ENCODE measurements at regions not wholly inside any gene's neighbourhood (a gene's known extent, or its start where the extent isn't known, plus 50 kb on each side); places are given as distances from the start of the nearest gene placed in this dataset.
"Not testable (repeated sequence)": the region's sequence is repeated elsewhere in the genome, so short reads cannot be mapped to it uniquely, and the experiment has no call there.

DNA sequence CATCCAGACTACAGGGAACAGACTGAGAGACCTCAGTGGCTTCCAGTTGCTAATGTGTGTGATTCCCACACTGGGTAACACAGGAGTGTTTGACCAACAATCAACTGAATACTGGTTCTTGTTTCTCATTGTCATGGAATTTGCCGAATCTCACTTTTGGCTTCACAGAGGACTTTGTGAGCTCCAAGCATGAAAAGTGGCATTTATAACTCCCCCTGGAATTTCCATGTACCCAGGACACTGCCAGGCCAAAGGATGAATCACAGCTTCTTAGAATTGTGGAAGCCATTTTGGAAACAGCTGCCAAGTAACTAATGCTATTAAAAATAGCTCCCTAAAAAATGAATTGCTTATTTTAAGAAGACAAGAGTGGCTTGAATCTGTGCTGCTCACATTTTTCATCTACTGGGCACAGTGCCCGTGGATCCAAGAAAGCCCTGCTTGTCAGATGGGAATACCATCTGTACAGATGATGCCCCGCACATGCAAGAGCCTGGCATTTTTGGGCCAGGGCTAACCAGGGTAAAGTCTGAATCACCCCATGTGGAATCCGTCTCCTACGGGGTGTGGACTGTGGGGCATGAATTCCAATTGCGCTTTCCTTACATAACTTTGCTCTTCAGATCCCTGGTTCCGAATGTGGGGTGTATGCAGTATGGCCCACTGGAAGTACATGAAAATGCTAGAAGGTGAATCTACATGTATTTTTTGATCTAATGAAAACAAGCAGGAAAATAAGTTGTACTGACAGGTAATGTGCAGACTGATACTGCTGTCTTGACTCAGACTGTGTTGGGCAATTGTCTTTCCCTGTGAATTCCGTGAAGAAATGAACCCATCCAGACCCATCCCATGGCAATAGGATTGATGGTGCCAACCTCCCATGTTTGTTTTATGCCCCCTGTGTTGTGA lies 487.3 kb downstream of the SIPA1L2 start:
- Histone ChIP-seq H3K27me3 (no peaks in the 10 kb centered on the region), H3K9me3 (peaks cover 0 to 4% (median 0%) of the 10 kb centered on the region in 3 donors), H3K4me1 (peaks cover 0 to 14% (median 5%) of the 10 kb centered on the region in 3 donors), H3K27ac (peak overlapping the region; percentile 49 to 75 (median 72)), H3K36me3 (no peaks in the 10 kb centered on the region), H3K4me3 (no peak overlapping the region)
- 32 to 42% methylated on average over 8 of the region's 8 CpGs for WGBS, 2 donors (ENCODE audit: low coverage in 1 of 2)
- ATAC-seq = peak; percentile 92
- TF ChIP-seq POLR2A (IDR thresholded peaks at IDR 0.05) (no peak), EP300 (IDR thresholded peaks at IDR 0.05) (no peak), POLR2AphosphoS5 (IDR thresholded peaks at IDR 0.05) (peak; percentile 98)

GRCh38 chr1:232141167-232141448 lies 488.8 kb downstream of the SIPA1L2 start:
- peaks cover 0 to 14% (median 5%) of the 10 kb centered on the region in 3 donors for H3K4me1 ChIP-seq
- H3K4me3 ChIP-seq, H3K9me3 ChIP-seq, H3K36me3 ChIP-seq, ATAC-seq, H3K27me3 ChIP-seq, H3K27ac ChIP-seq: not testable (repeated sequence)
- 100% methylated on average over 1 of the region's 5 CpGs; no CpG with 5 or more reads in 1 of the 2 donors for WGBS, 2 donors (ENCODE audit: low coverage in 1 of 2)

DNA sequence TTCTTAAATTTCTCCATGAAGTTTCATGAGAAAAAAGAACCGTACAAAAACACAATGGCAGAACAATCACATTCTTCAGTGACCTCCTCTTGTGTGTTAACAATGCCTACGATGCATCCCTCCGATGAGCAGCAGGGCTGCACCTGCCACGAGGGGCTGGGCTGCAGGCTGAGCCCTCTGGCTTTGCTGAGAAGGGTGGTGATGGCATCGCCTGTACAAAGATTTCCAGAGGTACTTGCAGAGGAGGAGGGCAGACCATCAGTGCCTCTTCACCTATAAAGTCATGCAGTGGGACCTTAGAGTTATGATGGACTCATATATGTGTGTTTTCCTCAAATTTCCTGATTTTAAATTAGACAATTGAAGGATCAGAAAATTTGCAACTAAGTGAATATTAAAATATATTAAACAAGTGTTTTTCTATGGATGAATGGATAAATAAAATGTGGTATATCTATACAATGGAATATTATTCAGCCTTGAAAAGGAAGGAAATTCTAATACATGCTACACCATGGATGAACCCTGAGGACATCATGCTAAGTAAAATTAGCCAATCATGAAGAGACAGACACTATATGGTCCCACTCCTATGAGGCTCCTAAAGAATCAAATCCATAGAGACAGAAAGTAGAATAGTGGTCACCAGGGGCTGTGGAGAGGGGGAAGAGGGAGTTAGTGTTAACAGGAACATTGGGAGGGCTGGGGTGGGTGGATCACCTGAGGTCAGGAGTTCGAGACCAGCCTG lies 489.3 kb downstream of the SIPA1L2 start:
- ATAC-seq = no peak
- Histone ChIP-seq H3K27ac (no peak overlapping the region), H3K9me3 (peaks cover 0 to 4% (median 0%) of the 10 kb centered on the region in 3 donors), H3K36me3 (no peaks in the 10 kb centered on the region), H3K4me3 (no peak overlapping the region), H3K27me3 (no peaks in the 10 kb centered on the region), H3K4me1 (peaks cover 0 to 14% (median 5%) of the 10 kb centered on the region in 3 donors)
- WGBS, 2 donors (ENCODE audit: low coverage in 1 of 2) = 61% methylated on average over 3 to 5 of the region's 6 CpGs
- TF ChIP-seq, protein P1, sequence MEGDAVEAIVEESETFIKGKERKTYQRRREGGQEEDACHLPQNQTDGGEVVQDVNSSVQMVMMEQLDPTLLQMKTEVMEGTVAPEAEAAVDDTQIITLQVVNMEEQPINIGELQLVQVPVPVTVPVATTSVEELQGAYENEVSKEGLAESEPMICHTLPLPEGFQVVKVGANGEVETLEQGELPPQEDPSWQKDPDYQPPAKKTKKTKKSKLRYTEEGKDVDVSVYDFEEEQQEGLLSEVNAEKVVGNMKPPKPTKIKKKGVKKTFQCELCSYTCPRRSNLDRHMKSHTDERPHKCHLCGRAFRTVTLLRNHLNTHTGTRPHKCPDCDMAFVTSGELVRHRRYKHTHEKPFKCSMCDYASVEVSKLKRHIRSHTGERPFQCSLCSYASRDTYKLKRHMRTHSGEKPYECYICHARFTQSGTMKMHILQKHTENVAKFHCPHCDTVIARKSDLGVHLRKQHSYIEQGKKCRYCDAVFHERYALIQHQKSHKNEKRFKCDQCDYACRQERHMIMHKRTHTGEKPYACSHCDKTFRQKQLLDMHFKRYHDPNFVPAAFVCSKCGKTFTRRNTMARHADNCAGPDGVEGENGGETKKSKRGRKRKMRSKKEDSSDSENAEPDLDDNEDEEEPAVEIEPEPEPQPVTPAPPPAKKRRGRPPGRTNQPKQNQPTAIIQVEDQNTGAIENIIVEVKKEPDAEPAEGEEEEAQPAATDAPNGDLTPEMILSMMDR (IDR thresholded peaks at IDR 0.05) = no peak
- TF ChIP-seq POLR2AphosphoS5 (IDR thresholded peaks at IDR 0.05) (no peak), POLR2A (IDR thresholded peaks at IDR 0.05) (no peak), EP300 (IDR thresholded peaks at IDR 0.05) (no peak)

- WGBS, 2 donors (ENCODE audit: low coverage in 1 of 2) = 94 to 100% methylated on average over 1 to 6 of the region's 6 CpGs
- no peak for ATAC-seq
- H3K27ac ChIP-seq = no peak overlapping the region
- H3K36me3 ChIP-seq = no peaks in the 10 kb centered on the region
- no peak overlapping the region for H3K4me3 ChIP-seq
- no peak for TF ChIP-seq EP300 (IDR thresholded peaks at IDR 0.05)
- TF ChIP-seq POLR2AphosphoS5 (IDR thresholded peaks at IDR 0.05) = no peak
- TF ChIP-seq POLR2A (IDR thresholded peaks at IDR 0.05) = no peak
- TF ChIP-seq, protein P1 (IDR thresholded peaks at IDR 0.05) = no peak
- peaks cover 0 to 14% (median 5%) of the 10 kb centered on the region in 3 donors for H3K4me1 ChIP-seq
- no peaks in the 10 kb centered on the region for H3K27me3 ChIP-seq
- H3K9me3 ChIP-seq = peaks cover 0 to 4% (median 0%) of the 10 kb centered on the region in 3 donors
These were observed 490.5 kb downstream of the SIPA1L2 start for GRCh38 chr1:232139444-232139843.

DNA sequence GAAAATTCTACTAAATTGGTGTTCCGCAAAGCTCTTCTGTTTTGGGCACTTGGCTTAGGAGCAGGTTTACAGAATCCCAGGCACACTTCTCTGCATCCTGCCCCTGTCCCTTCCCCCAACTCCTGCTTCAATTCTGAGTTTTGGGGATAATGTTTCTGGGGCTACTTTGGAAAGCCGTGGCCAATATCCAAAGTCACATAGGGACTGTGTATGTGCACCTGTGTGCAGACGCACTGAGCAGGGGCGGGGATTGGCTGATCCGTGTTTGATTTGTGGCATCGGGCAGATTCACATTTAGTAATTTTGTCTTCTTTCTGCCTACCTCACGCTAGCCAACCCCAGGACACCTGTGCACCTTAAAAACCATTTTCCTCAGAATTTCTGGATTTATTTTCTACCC lies 491.9 kb downstream of the SIPA1L2 start:
- H3K36me3 ChIP-seq = no peaks in the 10 kb centered on the region
- no peak overlapping the region for H3K4me3 ChIP-seq
- TF ChIP-seq, protein P1 (IDR thresholded peaks at IDR 0.05) = no peak
- TF ChIP-seq EP300 (IDR thresholded peaks at IDR 0.05) (no peak), POLR2A (IDR thresholded peaks at IDR 0.05) (no peak), POLR2AphosphoS5 (IDR thresholded peaks at IDR 0.05) (no peak)
- H3K27me3 ChIP-seq = no peaks in the 10 kb centered on the region
- ATAC-seq = no peak
- peaks cover 0 to 4% (median 0%) of the 10 kb centered on the region in 3 donors for H3K4me1 ChIP-seq
- peaks cover 0 to 4% (median 0%) of the 10 kb centered on the region in 3 donors for H3K9me3 ChIP-seq
- 86 to 88% methylated on average over 2 to 6 of the region's 7 CpGs for WGBS, 2 donors (ENCODE audit: low coverage in 1 of 2)
- H3K27ac ChIP-seq = no peak overlapping the region

All from gastroesophageal sphincter (tissue), 4 donors.